Activated T-cell treated with anti-CD3 and anti-CD28 coated beads, Interleukin-2, amount 50 U/mL, for 4 hours (primary cell): ENCODE measurements at regions not wholly inside any gene's neighbourhood (a gene's known extent, or its start where the extent isn't known, plus 50 kb on each side); places are given as distances from the start of the nearest gene placed in this dataset.

Experiments
- ATAC-seq, 2 donors: fragments of 200-7000 bp; cut with Tn5 transposase; one replicate each; pipeline ENCODE4 v1.10.0; 2021
- DNase-seq: peaks from one replicate; pipeline ENCODE4 v3.0.0-alpha.2; 2020
- H3K27me3 Mint-ChIP-seq: one replicate; pipeline ENCODE4 v1.8.0; 2021; ENCODE audit warnings: low read depth, mixed read lengths
- H3K36me3 Mint-ChIP-seq: one replicate; pipeline ENCODE4 v1.8.0; 2022; ENCODE audit warnings: mixed read lengths; ENCODE audit not compliant: insufficient read depth
- H3K4me1 Mint-ChIP-seq: one replicate; pipeline ENCODE4 v1.8.0; 2021; ENCODE audit warnings: low read depth, mixed read lengths
- H3K4me3 Mint-ChIP-seq: one replicate; pipeline ENCODE4 v1.8.0; 2021; ENCODE audit warnings: mild to moderate bottlenecking, moderate library complexity, mixed read lengths
- H3K9me3 Mint-ChIP-seq: one replicate; pipeline ENCODE4 v1.8.0; 2021; ENCODE audit warnings: mixed read lengths

- H3K36me3 Mint-ChIP-seq: no peaks in the 10 kb centered on the region
- no peak overlapping the region for H3K4me3 Mint-ChIP-seq
- H3K9me3 Mint-ChIP-seq: peaks cover 32% of the 10 kb centered on the region
- no peaks in the 10 kb centered on the region for H3K27me3 Mint-ChIP-seq
- ATAC-seq: no peak
- DNase-seq: no peak
- H3K4me1 Mint-ChIP-seq: no peaks in the 10 kb centered on the region
These were observed 856.3 kb downstream of the TMEM182 start for GRCh38 chr2:103618112-103618511.

GRCh38 chr2:103627301-103627700 is 865.5 kb downstream of the TMEM182 start:
- Mint-ChIP-seq H3K27me3 (no peaks in the 10 kb centered on the region), H3K9me3 (peaks cover 22% of the 10 kb centered on the region), H3K4me3 (no peak overlapping the region), H3K4me1 (no peaks in the 10 kb centered on the region), H3K36me3 (no peaks in the 10 kb centered on the region)
- no peak for DNase-seq
- no peak for ATAC-seq

- no peaks in the 10 kb centered on the region for H3K27me3 Mint-ChIP-seq
- ATAC-seq (no peak), DNase-seq (no peak)
- H3K4me3 Mint-ChIP-seq: no peak overlapping the region
- peaks cover 13% of the 10 kb centered on the region for H3K9me3 Mint-ChIP-seq
- no peaks in the 10 kb centered on the region for H3K4me1 Mint-ChIP-seq
- no peaks in the 10 kb centered on the region for H3K36me3 Mint-ChIP-seq
These were observed 877.1 kb downstream of the TMEM182 start for GRCh38 chr2:103638978-103639377.

GRCh38 chr2:103656558-103656957 is 894.7 kb downstream of the TMEM182 start:
- no peak overlapping the region for H3K4me3 Mint-ChIP-seq
- no peaks in the 10 kb centered on the region for H3K36me3 Mint-ChIP-seq
- H3K27me3 Mint-ChIP-seq: no peaks in the 10 kb centered on the region
- DNase-seq (no peak), ATAC-seq (no peak)
- H3K4me1 Mint-ChIP-seq: no peaks in the 10 kb centered on the region
- no peaks in the 10 kb centered on the region for H3K9me3 Mint-ChIP-seq

GRCh38 chr2:103660519-103660918 is 898.7 kb downstream of the TMEM182 start:
- DNase-seq (no peak), ATAC-seq (no peak)
- no peaks in the 10 kb centered on the region for H3K9me3 Mint-ChIP-seq
- no peaks in the 10 kb centered on the region for H3K27me3 Mint-ChIP-seq
- no peaks in the 10 kb centered on the region for H3K36me3 Mint-ChIP-seq
- no peak overlapping the region for H3K4me3 Mint-ChIP-seq
- H3K4me1 Mint-ChIP-seq: no peaks in the 10 kb centered on the region

GRCh38 chr2:103660947-103661346 is 899.1 kb downstream of the TMEM182 start:
- Mint-ChIP-seq H3K9me3 (no peaks in the 10 kb centered on the region), H3K27me3 (no peaks in the 10 kb centered on the region), H3K4me1 (no peaks in the 10 kb centered on the region), H3K36me3 (no peaks in the 10 kb centered on the region), H3K4me3 (no peak overlapping the region)
- ATAC-seq (no peak), DNase-seq (no peak)

- Mint-ChIP-seq H3K4me3 (no peak overlapping the region), H3K27me3 (no peaks in the 10 kb centered on the region), H3K36me3 (no peaks in the 10 kb centered on the region), H3K4me1 (no peaks in the 10 kb centered on the region), H3K9me3 (no peaks in the 10 kb centered on the region)
- DNase-seq (no peak), ATAC-seq (no peak)
These were observed 902.9 kb downstream of the TMEM182 start for GRCh38 chr2:103664690-103665089.

- Mint-ChIP-seq H3K4me3 (no peak overlapping the region), H3K27me3 (no peaks in the 10 kb centered on the region), H3K36me3 (no peaks in the 10 kb centered on the region), H3K9me3 (no peaks in the 10 kb centered on the region), H3K4me1 (no peaks in the 10 kb centered on the region)
- no peak for ATAC-seq
- no peak for DNase-seq
These were observed 905.6 kb downstream of the TMEM182 start for GRCh38 chr2:103667335-103667884.

- H3K4me3 Mint-ChIP-seq: no peak overlapping the region
- ATAC-seq: no peak
- H3K36me3 Mint-ChIP-seq: no peaks in the 10 kb centered on the region
- H3K27me3 Mint-ChIP-seq: no peaks in the 10 kb centered on the region
- no peak for DNase-seq
- no peaks in the 10 kb centered on the region for H3K4me1 Mint-ChIP-seq
- H3K9me3 Mint-ChIP-seq: no peaks in the 10 kb centered on the region
These were observed 907.7 kb downstream of the TMEM182 start for GRCh38 chr2:103669531-103669930.
